DOHH2 (cell line): ENCODE measurements at regions not wholly inside any gene's neighbourhood (a gene's known extent, or its start where the extent isn't known, plus 50 kb on each side); places are given as distances from the start of the nearest gene placed in this dataset.

ENCODE experiments used
- EZH2phosphoT487 ChIP-seq: fragments of 200-600 bp; sonication (generic); IDR thresholded peaks from 2 replicates; pipeline ENCODE4 v1.6.1; 2017; ENCODE audit warnings: borderline replicate concordance, mild to moderate bottlenecking, antibody characterized with exemption, low read length, moderate library complexity, mixed read lengths
- TF ChIP-seq, protein P1 (sequence below): fragments of 200-600 bp; sonication (generic); IDR thresholded peaks from one replicate; pipeline ENCODE4 v1.5.1; 2014; ENCODE audit warnings: antibody characterized with exemption, mild to moderate bottlenecking, low read depth, low read length; ENCODE audit not compliant: poor library complexity, severe bottlenecking

DNA sequence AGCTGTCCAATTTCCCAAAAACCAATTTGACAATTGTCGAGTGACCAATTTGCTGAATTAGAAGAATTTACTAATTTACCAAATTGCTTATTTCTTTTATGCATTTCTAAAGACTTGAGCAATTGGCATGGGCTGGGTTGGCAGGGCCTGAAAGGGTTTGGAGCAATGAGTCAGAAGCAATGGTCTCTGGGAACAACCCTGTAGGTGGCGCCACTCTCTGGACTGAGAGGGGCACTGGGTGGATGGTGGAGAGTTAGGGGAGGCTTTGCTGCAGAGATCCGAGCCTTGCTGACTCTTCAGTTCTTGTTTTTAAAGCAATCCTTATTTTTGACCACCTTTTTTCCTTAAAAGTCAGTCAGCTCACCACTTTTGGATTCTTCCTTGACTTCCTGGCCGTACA, 71.5 kb upstream of the RPS23 start:
- TF ChIP-seq, protein P1, sequence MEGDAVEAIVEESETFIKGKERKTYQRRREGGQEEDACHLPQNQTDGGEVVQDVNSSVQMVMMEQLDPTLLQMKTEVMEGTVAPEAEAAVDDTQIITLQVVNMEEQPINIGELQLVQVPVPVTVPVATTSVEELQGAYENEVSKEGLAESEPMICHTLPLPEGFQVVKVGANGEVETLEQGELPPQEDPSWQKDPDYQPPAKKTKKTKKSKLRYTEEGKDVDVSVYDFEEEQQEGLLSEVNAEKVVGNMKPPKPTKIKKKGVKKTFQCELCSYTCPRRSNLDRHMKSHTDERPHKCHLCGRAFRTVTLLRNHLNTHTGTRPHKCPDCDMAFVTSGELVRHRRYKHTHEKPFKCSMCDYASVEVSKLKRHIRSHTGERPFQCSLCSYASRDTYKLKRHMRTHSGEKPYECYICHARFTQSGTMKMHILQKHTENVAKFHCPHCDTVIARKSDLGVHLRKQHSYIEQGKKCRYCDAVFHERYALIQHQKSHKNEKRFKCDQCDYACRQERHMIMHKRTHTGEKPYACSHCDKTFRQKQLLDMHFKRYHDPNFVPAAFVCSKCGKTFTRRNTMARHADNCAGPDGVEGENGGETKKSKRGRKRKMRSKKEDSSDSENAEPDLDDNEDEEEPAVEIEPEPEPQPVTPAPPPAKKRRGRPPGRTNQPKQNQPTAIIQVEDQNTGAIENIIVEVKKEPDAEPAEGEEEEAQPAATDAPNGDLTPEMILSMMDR, result peak; percentile 65
- no peak for TF ChIP-seq EZH2phosphoT487
